B cell (primary cell): ENCODE measurements at regions not wholly inside any gene's neighbourhood (a gene's known extent, or its start where the extent isn't known, plus 50 kb on each side); places are given as distances from the start of the nearest gene placed in this dataset.

Experiments
- ATAC-seq: fragments of 200-7000 bp; cut with Tn5 transposase; one replicate; pipeline ENCODE4 v1.10.0; 2021; ENCODE audit warnings: low read depth, mild to moderate bottlenecking, moderate number of reproducible peaks, moderate library complexity
- CTCF ChIA-PET: fragments of 350-600 bp; sonication (Branson Sonifier 250); formaldehyde crosslinking; loops from one replicate; lab custom pipeline; 2021; ENCODE audit warnings: antibody characterized with exemption, inconsistent platforms; lab: Charles Lee
- POLR2A ChIA-PET: fragments of 350-600 bp; sonication (Branson Sonifier 250); formaldehyde crosslinking; loops from one replicate; lab custom pipeline; 2021; ENCODE audit warnings: antibody characterized with exemption; lab: Charles Lee
- DNase-seq: peaks from one replicate; pipeline ENCODE4 v3.0.0; 2013
- H2AFZ ChIP-seq: 2 replicates; pipeline ENCODE4 v1.6.1; 2012; ENCODE audit warnings: mild to moderate bottlenecking, low read depth, low read length; ENCODE audit not compliant: insufficient read depth, poor library complexity, severe bottlenecking
- H3K27ac ChIP-seq, 2 donors: 1 replicate in 1 of 2; 2 replicates in 1 of 2; pipeline ENCODE4 v1.5.1; 2012 to 2013; ENCODE audit warnings: low read length in 2 of 2, mild to moderate bottlenecking in 2 of 2, moderate library complexity in 1 of 2
- H3K27me3 ChIP-seq, 4 experiments: fragments of 200-600 bp in 1 of 4; sonication (generic) in 1 of 4; replicated peaks in 1 of 4; 1 replicate in 2 of 4; 2 replicates in 2 of 4; pipeline versions ENCODE4 v1.6.1 to v1.7.0; 2013 to 2016; ENCODE audit warnings: low read length in 3 of 4, mild to moderate bottlenecking in 2 of 4, mixed read lengths in 1 of 4, moderate library complexity in 1 of 4; ENCODE audit not compliant: insufficient read depth in 4 of 4, control insufficient read depth in 3 of 4; ENCODE audit errors: control extremely low read depth in 1 of 4
- H3K36me3 ChIP-seq, 2 experiments: replicated peaks in 1 of 2; 1 replicate in 1 of 2; 2 replicates in 1 of 2; pipeline versions ENCODE4 v1.6.1 to v1.7.1; 2013; ENCODE audit warnings: low read length in 1 of 2; ENCODE audit not compliant: insufficient read depth in 2 of 2, control insufficient read depth in 1 of 2; ENCODE audit errors: control extremely low read depth in 1 of 2, extremely low read depth in 1 of 2
- H3K4me1 ChIP-seq, 2 donors: fragments of 200-600 bp in 1 of 2; sonication (generic) in 1 of 2; 1 replicate in 1 of 2; 2 replicates in 1 of 2; pipeline versions ENCODE4 v1.5.1 to v1.6.1; 2013 to 2017; ENCODE audit warnings: low read length in 2 of 2; ENCODE audit not compliant: control insufficient read depth in 2 of 2, insufficient read depth in 2 of 2
- H3K4me2 ChIP-seq: replicated peaks from 2 replicates; pipeline ENCODE3; 2012; ENCODE audit warnings: mild to moderate bottlenecking, low read depth, low read length; ENCODE audit not compliant: poor library complexity, severe bottlenecking
- H3K4me3 ChIP-seq, 5 experiments: fragments of 200-600 bp in 1 of 5; sonication (generic) in 1 of 5; 1 replicate in 3 of 5; 2 replicates in 2 of 5; pipeline versions ENCODE4 v1.5.1 to v1.7.0; 2011 to 2016; ENCODE audit warnings: low read length in 4 of 5, mild to moderate bottlenecking in 4 of 5, low read depth in 2 of 5, control low read depth in 1 of 5, moderate library complexity in 1 of 5; ENCODE audit not compliant: insufficient read depth in 1 of 5; ENCODE audit errors: control extremely low read depth in 1 of 5, extremely low read depth in 1 of 5
- H3K79me2 ChIP-seq: fragments of 200-600 bp; sonication (generic); one replicate; pipeline ENCODE4 v1.6.0; 2016; ENCODE audit warnings: low read length; ENCODE audit not compliant: control insufficient read depth, insufficient read depth
- H3K9ac ChIP-seq: fragments of 200-600 bp; sonication (generic); 2 replicates; pipeline ENCODE4 v1.6.1; 2017; ENCODE audit warnings: mild to moderate bottlenecking, low read length, moderate library complexity
- H3K9me3 ChIP-seq, 3 donors: one replicate each; pipeline versions ENCODE4 v1.6.1 to v1.7.1; 2013; ENCODE audit warnings: low read length in 2 of 3; ENCODE audit not compliant: control insufficient read depth in 2 of 3, insufficient read depth in 1 of 3; ENCODE audit errors: control extremely low read depth in 1 of 3
- H4K20me1 ChIP-seq: 2 replicates; pipeline ENCODE4 v1.6.0; 2012; ENCODE audit warnings: mild to moderate bottlenecking, low read length; ENCODE audit not compliant: insufficient read depth, control insufficient read depth, poor library complexity, severe bottlenecking
- H3K27ac Mint-ChIP-seq: one replicate; pipeline ENCODE4 v1.8.0; 2021; ENCODE audit warnings: mixed read lengths
- H3K27me3 Mint-ChIP-seq: one replicate; pipeline ENCODE4 v1.8.0; 2021; ENCODE audit warnings: mixed read lengths
- H3K4me1 Mint-ChIP-seq: one replicate; pipeline ENCODE4 v1.8.0; 2021; ENCODE audit warnings: mixed read lengths
- H3K4me3 Mint-ChIP-seq: one replicate; pipeline ENCODE4 v1.8.0; 2021; ENCODE audit warnings: mixed read lengths
- H3K9me3 Mint-ChIP-seq: one replicate; pipeline ENCODE4 v1.8.0; 2022; ENCODE audit warnings: mixed read lengths; ENCODE audit not compliant: insufficient read depth
- CTCF ChIP-seq: fragments of 200-600 bp; IDR thresholded peaks from one replicate; pipeline ENCODE4 v1.8.0; 2022; ENCODE audit warnings: antibody characterized with exemption, mild to moderate bottlenecking
- EZH2 ChIP-seq: IDR thresholded peaks from 2 replicates; pipeline ENCODE4 v1.6.1; 2012; ENCODE audit warnings: borderline replicate concordance, low read depth, mild to moderate bottlenecking, moderate library complexity, low read length; ENCODE audit not compliant: insufficient read depth, poor library complexity, severe bottlenecking
- WGBS: methylation state at CpG from one replicate; pipeline ENCODE4 v1.1.5; 2013; ENCODE audit warnings: missing lambda C conversion rate; ENCODE audit not compliant: insufficient coverage; 5-methylcytosine and 5-hydroxymethylcytosine counted together
- intact Hi-C: fragments of 100-400 bp; cut with micrococcal nuclease; formaldehyde crosslinking; loops from one replicate; pipeline ENCODE4 v1.10.0; 2022

GRCh38 chr5:143760131-143760505 is 51.8 kb upstream of the HMHB1 start:
- H3K4me2 ChIP-seq: no peak overlapping the region
- no peak overlapping the region for H3K4me3 ChIP-seq
- H2AFZ ChIP-seq: no peak overlapping the region
- no peak overlapping the region for H3K4me3 Mint-ChIP-seq
- no peak overlapping the region for H3K9ac ChIP-seq
- no peak for DNase-seq
- H3K27me3 Mint-ChIP-seq: no peaks in the 10 kb centered on the region
- ChIA-PET POLR2A (no interaction called here), CTCF (no interaction called here)
- no peak for TF ChIP-seq EZH2
- no peak for TF ChIP-seq CTCF
- no peaks in the 10 kb centered on the region for H3K79me2 ChIP-seq
- ATAC-seq: no peak
- H3K4me1 ChIP-seq: no peaks in the 10 kb centered on the region
- no CpG with 5 or more reads among the region's 1 CpG for WGBS
- intact Hi-C loops: no loop called here
- H4K20me1 ChIP-seq: no peaks in the 10 kb centered on the region
- no peak overlapping the region for H3K27ac Mint-ChIP-seq
- H3K4me1 Mint-ChIP-seq: no peaks in the 10 kb centered on the region
- H3K9me3 ChIP-seq: no peaks in the 10 kb centered on the region
- no peaks in the 10 kb centered on the region for H3K36me3 ChIP-seq
- H3K27me3 ChIP-seq: no peaks in the 10 kb centered on the region
- no peaks in the 10 kb centered on the region for H3K9me3 Mint-ChIP-seq
- no peak overlapping the region for H3K27ac ChIP-seq

DNA sequence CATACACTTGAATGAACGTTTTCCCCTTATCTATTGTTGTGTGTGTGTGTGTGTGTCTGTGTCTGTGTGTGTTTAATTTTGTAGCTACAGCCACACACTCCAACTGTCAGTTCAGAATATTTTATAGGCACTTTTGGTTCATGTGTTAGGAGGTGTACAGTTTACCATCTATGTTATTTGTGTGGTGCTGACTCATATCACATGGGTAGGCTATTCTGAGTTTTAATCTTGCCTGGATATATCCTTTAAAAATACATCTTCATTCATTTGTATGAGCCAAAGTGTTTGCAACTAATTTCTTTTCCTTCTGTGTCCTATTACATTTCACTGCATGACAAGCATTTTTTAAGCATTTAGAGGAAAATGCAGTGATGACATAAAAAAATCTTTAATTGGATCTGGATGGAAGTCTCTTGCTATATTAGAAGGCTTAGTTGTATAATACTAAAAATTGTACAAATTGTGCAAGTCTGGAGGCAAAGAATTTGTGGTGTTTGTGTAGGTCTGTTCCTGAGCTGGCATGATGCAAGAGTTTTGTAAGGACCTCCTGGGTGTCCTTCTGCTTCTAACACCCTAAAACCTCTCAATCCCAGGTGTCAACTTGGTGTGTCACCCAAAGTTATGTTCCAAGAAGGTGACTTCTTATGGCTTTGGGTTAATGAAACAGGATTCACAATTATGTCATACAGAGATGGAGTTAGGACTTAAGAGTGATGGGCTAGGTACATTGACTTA is 52.4 kb upstream of the HMHB1 start:
- no peaks in the 10 kb centered on the region for H3K4me1 Mint-ChIP-seq
- no peaks in the 10 kb centered on the region for H3K9me3 Mint-ChIP-seq
- DNase-seq: no peak
- no peaks in the 10 kb centered on the region for H3K79me2 ChIP-seq
- no peak for TF ChIP-seq EZH2
- TF ChIP-seq CTCF: no peak
- no peak overlapping the region for H3K9ac ChIP-seq
- ATAC-seq: no peak
- H3K27me3 Mint-ChIP-seq: no peaks in the 10 kb centered on the region
- H3K4me3 ChIP-seq: no peak overlapping the region
- H2AFZ ChIP-seq: no peak overlapping the region
- no peaks in the 10 kb centered on the region for H3K27me3 ChIP-seq
- H3K9me3 ChIP-seq: no peaks in the 10 kb centered on the region
- H3K4me1 ChIP-seq: no peaks in the 10 kb centered on the region
- no peak overlapping the region for H3K4me2 ChIP-seq
- H3K27ac ChIP-seq: no peak overlapping the region
- intact Hi-C loops: no loop called here
- H3K36me3 ChIP-seq: no peaks in the 10 kb centered on the region
- CTCF ChIA-PET: interaction anchor here (1.1 kb wide), 1 partner anchor 66 kb away, joined by 4 read pairs; no protein-coding TSS in a partner anchor
- H4K20me1 ChIP-seq: no peaks in the 10 kb centered on the region
- H3K27ac Mint-ChIP-seq: no peak overlapping the region
- POLR2A ChIA-PET: no interaction called here
- H3K4me3 Mint-ChIP-seq: no peak overlapping the region
- WGBS: no CpG with 5 or more reads among the region's 1 CpG
